ENCODE measurements at regions not wholly inside any gene's neighbourhood (a gene's known extent, or its start where the extent isn't known, plus 50 kb on each side); places are given as distances from the start of the nearest gene placed in this dataset.
A peak's percentile ranks its signal among the peaks of the same experiment; 100 is the strongest.

DNA sequence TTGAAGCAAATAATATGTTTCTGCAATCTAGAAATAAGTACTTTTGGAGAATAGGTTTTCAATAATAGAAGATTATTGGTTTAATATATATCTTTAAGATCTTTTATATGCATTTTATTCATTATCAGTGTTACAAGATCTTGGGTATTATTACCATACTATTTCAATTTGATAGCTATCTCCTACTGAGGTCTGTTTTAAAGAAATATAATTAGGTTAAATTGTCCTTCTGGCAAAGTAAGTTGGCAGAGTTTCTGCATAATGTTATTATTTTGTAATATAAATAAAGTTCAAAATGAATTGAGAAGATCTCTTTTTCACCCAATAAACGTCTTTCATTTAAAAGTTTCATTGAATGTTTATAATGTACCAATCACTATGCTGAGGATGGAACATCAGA, 443.7 kb downstream of the FAT4 start:
- H3K9ac ChIP-seq (ENCODE audit: low read length) = no peak overlapping the region
- H3K9me3 ChIP-seq (ENCODE audit: insufficient read depth, low read length) = no peaks in the 10 kb centered on the region
- peaks cover 12% of the 10 kb centered on the region for H3K4me1 ChIP-seq (ENCODE audit: low read length)
- H2AFZ ChIP-seq (ENCODE audit: low read depth, low read length) = no peak overlapping the region
- H3K4me2 ChIP-seq (ENCODE audit: low read length) = no peak overlapping the region
- H3K36me3 ChIP-seq (replicated peaks; ENCODE audit: low read depth, low read length) = no peaks in the 10 kb centered on the region
- H3K79me2 ChIP-seq (ENCODE audit: low read length) = no peaks in the 10 kb centered on the region
- H3K4me3 ChIP-seq (ENCODE audit: low read length) = no peak overlapping the region
- H4K20me1 ChIP-seq (ENCODE audit: insufficient read depth, low read length) = no peaks in the 10 kb centered on the region
- H3K27me3 ChIP-seq (ENCODE audit: low read depth, low read length) = no peaks in the 10 kb centered on the region
- H3K27ac ChIP-seq (ENCODE audit: low read length) = no peak overlapping the region
- TF ChIP-seq, protein P1, sequence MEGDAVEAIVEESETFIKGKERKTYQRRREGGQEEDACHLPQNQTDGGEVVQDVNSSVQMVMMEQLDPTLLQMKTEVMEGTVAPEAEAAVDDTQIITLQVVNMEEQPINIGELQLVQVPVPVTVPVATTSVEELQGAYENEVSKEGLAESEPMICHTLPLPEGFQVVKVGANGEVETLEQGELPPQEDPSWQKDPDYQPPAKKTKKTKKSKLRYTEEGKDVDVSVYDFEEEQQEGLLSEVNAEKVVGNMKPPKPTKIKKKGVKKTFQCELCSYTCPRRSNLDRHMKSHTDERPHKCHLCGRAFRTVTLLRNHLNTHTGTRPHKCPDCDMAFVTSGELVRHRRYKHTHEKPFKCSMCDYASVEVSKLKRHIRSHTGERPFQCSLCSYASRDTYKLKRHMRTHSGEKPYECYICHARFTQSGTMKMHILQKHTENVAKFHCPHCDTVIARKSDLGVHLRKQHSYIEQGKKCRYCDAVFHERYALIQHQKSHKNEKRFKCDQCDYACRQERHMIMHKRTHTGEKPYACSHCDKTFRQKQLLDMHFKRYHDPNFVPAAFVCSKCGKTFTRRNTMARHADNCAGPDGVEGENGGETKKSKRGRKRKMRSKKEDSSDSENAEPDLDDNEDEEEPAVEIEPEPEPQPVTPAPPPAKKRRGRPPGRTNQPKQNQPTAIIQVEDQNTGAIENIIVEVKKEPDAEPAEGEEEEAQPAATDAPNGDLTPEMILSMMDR (IDR thresholded peaks at IDR 0.05; ENCODE audit: low read depth, low read length) = no peak
- TF ChIP-seq EZH2phosphoT487 (IDR thresholded peaks at IDR 0.05; ENCODE audit: low read depth) = no peak

GRCh38 chr4:125760201-125760819, 445.6 kb downstream of the FAT4 start:
- H3K9me3 ChIP-seq (ENCODE audit: insufficient read depth, low read length) = no peaks in the 10 kb centered on the region
- H3K4me1 ChIP-seq (ENCODE audit: low read length) = peaks cover 12% of the 10 kb centered on the region
- no peaks in the 10 kb centered on the region for H3K36me3 ChIP-seq (replicated peaks; ENCODE audit: low read depth, low read length)
- H3K9ac ChIP-seq (ENCODE audit: low read length) = no peak overlapping the region
- H3K4me3 ChIP-seq (ENCODE audit: low read length) = no peak overlapping the region
- H2AFZ ChIP-seq (ENCODE audit: low read depth, low read length) = no peak overlapping the region
- H4K20me1 ChIP-seq (ENCODE audit: insufficient read depth, low read length) = no peaks in the 10 kb centered on the region
- no peak overlapping the region for H3K27ac ChIP-seq (ENCODE audit: low read length)
- TF ChIP-seq, protein P1 (IDR thresholded peaks at IDR 0.05; ENCODE audit: low read depth, low read length) = no peak
- no peak for TF ChIP-seq EZH2phosphoT487 (IDR thresholded peaks at IDR 0.05; ENCODE audit: low read depth)
- H3K4me2 ChIP-seq (ENCODE audit: low read length) = peak overlapping the region; percentile 22
- H3K79me2 ChIP-seq (ENCODE audit: low read length) = no peaks in the 10 kb centered on the region
- no peaks in the 10 kb centered on the region for H3K27me3 ChIP-seq (ENCODE audit: low read depth, low read length)

DNA sequence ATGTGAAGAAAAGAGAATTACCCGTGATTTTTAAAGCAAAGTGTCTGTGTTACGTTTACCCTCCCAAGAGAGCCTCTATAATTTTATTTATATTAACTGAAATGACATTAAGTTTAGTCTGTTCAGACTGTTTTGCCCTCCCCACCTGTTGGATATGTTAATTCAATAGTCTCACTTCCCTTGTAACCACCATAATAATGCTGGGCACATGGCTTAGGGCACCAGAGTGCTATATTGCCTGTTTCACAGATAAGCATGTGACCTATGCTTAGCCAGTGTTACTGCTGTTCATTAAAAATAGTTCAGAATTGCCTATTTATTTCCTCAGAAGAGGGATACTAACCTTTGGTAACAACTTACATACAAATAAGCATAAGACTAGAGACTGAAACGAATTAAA, 446.2 kb downstream of the FAT4 start:
- Histone ChIP-seq H3K27me3 (ENCODE audit: low read depth, low read length) (no peaks in the 10 kb centered on the region), H3K79me2 (ENCODE audit: low read length) (no peaks in the 10 kb centered on the region), H3K4me1 (ENCODE audit: low read length) (peaks cover 12% of the 10 kb centered on the region), H3K4me3 (ENCODE audit: low read length) (no peak overlapping the region), H4K20me1 (ENCODE audit: insufficient read depth, low read length) (no peaks in the 10 kb centered on the region), H3K4me2 (ENCODE audit: low read length) (peak overlapping the region; percentile 22), H2AFZ (ENCODE audit: low read depth, low read length) (peak overlapping the region; percentile 78), H3K27ac (ENCODE audit: low read length) (no peak overlapping the region), H3K9me3 (ENCODE audit: insufficient read depth, low read length) (no peaks in the 10 kb centered on the region), H3K36me3 (replicated peaks; ENCODE audit: low read depth, low read length) (no peaks in the 10 kb centered on the region), H3K9ac (ENCODE audit: low read length) (no peak overlapping the region)
- no peak for TF ChIP-seq EZH2phosphoT487 (IDR thresholded peaks at IDR 0.05; ENCODE audit: low read depth)
- TF ChIP-seq, protein P1 (IDR thresholded peaks at IDR 0.05; ENCODE audit: low read depth, low read length) = no peak

GRCh38 chr4:125762537-125762936, 447.8 kb downstream of the FAT4 start:
- no peak overlapping the region for H3K4me2 ChIP-seq (ENCODE audit: low read length)
- TF ChIP-seq, protein P1 (IDR thresholded peaks at IDR 0.05; ENCODE audit: low read depth, low read length) = peak; percentile 28; the same call in 1 of the 2 replicates
- no peak for TF ChIP-seq EZH2phosphoT487 (IDR thresholded peaks at IDR 0.05; ENCODE audit: low read depth)
- H3K4me3 ChIP-seq (ENCODE audit: low read length) = no peak overlapping the region
- no peak overlapping the region for H2AFZ ChIP-seq (ENCODE audit: low read depth, low read length)
- no peaks in the 10 kb centered on the region for H3K27me3 ChIP-seq (ENCODE audit: low read depth, low read length)
- H3K4me1 ChIP-seq (ENCODE audit: low read length) = peaks cover 10% of the 10 kb centered on the region
- no peaks in the 10 kb centered on the region for H3K9me3 ChIP-seq (ENCODE audit: insufficient read depth, low read length)
- no peak overlapping the region for H3K27ac ChIP-seq (ENCODE audit: low read length)
- no peaks in the 10 kb centered on the region for H3K79me2 ChIP-seq (ENCODE audit: low read length)
- no peaks in the 10 kb centered on the region for H3K36me3 ChIP-seq (replicated peaks; ENCODE audit: low read depth, low read length)
- H4K20me1 ChIP-seq (ENCODE audit: insufficient read depth, low read length) = no peaks in the 10 kb centered on the region
- H3K9ac ChIP-seq (ENCODE audit: low read length) = no peak overlapping the region
